ELF-1 (cell line): ENCODE measurements at regions not wholly inside any gene's neighbourhood (a gene's known extent, or its start where the extent isn't known, plus 50 kb on each side); places are given as distances from the start of the nearest gene placed in this dataset.

Experiments
- DNase-seq: peaks from one replicate; pipeline ENCODE4 v3.0.0-alpha.2; 2016; ENCODE audit warnings: low read depth, low spot score

DNA sequence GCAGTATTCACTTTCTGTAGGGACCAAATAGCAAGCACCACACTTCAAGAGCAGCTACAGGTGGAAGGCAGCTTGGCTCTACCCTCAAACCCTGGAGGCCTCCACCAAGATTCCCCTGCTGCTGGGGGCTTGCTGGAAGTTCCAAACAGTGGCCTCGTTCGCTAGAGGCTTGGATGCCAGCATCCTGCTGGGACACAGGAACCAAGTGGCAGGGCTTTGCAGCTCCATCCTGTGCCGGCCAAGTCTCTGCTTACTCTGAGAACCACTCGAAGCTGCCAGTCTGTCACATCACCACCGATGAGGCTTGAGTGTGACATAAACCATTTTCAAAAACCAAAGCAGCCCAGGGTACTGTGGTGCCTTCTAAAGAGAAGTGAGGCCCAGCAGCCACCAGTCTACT, 69.2 kb upstream of the UNC5B start:
- no peak for DNase-seq

DNA sequence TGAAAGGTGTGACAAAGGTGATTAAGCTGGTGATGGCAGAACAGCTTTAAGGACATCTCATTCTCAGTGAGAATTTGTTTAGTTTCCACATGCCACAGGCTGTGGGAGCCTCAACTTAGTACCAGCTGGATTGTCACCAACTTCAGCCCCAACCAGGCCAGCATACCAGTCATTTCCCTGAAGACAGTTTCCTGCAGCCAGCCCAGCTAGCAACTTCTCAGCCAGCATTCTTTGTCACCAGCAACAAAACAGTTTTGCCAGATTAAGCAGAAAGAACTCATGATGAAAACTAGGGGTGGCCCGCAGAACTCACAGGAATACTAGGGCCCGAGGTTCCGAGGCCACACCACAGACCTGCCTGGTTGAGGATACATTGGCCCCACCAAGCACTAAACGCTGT, 68.8 kb upstream of the UNC5B start:
- no peak for DNase-seq

DNA sequence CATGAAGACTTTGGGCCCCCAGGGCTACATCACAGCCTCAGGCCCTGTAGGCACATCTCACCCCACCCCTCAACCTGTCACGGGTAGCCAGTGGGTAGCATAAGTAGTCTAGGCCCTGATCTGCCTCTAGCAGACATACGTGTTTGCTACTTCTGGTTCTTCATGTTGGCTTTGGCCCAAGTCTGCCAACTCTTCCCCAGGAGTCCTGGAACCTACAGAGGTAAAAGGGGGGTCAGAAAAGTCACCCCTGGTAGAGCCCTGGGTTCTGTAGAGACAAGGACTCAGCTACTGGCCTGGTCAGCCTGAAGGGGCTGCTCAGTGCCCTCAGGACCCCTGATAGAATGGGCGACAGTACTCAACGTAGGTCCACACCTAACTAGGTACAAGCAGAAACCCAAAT, 67.5 kb upstream of the UNC5B start:
- no peak for DNase-seq

DNA sequence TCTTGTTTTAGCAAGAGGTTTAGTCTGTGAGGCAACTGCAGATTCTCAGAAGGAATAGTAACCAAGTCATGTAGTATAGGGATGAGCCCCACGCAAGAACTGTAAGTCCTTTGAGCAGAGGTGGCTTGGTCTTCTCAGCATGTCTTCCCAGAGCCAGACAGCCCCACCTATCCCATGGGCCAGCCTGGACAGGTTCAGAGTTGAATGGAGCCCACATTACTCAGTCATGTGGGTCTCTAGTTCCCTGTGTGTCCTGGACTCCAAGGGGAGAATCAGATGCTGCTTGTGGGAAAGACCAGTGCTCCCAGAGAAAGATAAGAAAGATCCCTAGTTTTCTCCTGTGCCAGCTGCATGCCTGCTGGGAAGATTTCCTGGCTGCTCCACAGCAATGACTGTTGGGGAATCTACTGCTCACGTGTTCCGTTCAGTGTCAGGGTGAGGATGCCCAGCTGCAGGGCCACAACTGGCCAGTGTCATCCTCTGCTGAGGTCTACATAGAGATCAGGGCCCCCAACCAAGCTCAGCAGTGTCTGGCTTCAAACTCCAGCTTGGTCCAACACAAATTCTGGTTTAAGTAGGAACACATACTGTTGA, 66.9 kb upstream of the UNC5B start:
- no peak for DNase-seq

DNA sequence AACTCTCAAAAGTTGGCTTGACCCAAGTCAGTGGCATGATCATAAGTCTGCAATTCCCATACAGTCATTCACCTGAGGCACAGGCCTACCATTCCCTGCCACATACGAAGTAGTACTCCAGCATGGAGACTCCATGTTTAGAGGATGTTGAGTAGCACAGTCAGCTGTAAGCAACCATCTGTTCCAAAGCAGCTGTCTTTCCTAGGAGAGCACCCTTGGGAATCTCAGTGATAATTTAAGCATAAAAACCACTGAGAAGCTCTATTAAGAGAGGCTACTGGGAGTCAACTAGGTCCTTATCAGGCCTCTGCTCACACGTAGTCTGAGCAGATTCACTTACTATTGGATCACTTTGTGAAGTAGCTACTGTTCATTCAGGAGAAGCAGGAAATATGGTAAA, 61.6 kb upstream of the UNC5B start:
- no peak for DNase-seq

DNA sequence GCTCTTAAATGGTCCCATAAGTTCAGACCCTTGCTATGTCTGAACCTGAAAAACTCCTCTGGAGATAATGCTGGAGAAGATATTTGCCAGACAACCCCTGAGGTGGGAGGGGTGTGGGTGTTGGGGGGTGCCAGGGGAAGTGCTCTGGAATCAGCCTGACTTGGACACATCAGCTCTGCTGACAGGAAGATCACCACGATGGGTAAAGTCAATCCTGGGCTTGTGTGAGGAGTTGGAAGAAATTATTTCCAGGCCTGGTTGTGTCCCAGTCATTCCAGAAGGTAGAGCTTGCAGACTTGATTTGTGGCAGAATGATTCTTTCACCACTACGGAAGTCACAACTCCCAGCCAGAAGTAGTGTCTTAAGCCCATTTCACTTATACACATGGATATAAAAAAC, 60.3 kb upstream of the UNC5B start:
- no peak for DNase-seq

DNA sequence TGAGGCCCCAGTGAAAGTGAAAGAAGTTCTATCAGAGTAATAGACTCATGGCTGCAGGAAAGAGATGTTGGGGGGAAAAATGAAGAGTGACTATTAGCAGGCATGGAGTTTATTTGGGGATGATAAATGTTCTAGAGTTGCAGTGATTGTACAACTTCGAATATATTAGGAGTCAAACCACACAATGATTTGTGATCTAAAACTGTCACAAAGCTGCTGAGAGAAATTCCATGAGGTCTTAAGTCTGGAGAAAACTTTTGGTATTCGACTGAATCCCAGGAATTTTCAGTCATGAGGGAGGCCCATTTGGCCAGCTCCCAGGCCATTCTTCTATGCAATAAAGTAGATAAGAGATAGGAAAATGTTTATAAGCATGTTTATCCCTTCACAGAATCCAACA, 55.9 kb upstream of the UNC5B start:
- no peak for DNase-seq

DNA sequence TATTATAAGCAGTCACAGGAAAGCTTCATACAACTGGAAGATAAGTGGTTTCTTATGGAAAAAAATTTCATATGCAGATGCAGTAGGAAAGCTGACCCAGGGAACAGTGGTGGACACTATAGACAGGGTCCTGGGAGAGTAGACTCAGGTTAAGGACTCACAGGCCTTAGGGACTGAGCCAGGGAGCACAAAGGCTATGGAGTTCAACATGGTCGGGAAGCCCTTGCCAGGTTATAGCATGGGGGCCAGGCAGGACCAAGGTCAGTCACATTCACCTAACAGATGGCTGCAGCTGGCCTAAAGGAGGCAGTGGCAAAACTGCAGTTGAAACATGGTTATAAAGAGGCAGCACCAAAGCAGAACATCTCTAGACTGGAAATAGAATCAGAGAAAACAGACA, 54.9 kb upstream of the UNC5B start:
- DNase-seq, result no peak

DNA sequence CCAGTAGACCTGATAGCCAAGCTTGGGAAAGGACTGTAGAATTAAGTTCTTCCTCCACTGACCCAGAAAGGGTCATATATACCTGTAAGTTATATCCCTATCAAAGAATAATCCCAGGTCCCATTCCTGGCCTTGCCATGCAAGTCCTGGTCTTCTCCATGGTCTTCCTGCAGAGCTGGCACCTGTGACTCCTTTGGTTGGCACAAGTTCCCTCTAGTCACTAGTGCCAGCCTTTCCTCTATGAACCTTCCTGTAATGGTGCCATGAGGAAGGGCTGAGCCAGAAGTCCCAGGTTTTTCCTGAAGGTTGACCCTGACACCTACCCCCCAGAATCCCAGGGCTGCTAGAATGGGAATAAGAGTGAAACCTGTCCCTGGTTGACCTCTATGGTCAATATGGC, 54.1 kb upstream of the UNC5B start:
- no peak for DNase-seq

DNA sequence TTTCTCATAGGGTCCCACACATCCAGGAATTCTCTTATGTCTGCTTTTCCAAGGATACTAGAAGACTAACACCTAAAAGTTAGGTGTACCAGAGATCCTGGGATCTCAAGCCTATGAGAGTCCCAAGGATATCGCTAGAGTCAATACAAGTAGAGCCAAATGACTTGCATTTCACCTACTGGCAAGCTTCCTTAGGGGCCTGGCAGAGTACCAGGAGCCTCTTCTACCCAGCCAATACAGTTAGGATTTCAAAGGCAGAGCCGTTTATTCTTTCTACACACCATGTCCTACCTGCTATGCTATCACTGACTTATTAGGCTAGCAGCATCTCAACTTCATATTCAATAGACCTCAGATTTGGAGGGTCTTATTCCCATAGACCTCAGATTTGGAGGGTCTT, 53.5 kb upstream of the UNC5B start:
- DNase-seq, result no peak

DNA sequence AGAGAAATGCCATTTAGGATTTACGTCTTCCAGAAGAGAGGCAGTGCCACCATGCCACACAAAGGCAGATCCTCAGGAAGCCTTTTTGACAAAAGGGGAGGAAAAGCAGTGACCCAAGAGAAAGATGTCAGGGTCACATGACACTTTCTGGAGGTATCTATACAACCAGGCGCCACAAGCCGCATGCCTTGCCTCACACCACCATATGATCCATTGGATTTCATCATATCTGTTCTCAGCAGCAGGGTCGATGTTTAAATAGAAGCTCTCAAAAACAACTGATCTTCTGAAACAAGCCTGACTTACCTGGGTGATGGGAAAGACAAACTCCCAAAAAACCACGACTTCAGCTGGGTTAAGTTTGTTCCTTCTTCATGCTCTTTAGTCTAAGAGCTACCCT, 52.5 kb upstream of the UNC5B start:
- no peak for DNase-seq

DNA sequence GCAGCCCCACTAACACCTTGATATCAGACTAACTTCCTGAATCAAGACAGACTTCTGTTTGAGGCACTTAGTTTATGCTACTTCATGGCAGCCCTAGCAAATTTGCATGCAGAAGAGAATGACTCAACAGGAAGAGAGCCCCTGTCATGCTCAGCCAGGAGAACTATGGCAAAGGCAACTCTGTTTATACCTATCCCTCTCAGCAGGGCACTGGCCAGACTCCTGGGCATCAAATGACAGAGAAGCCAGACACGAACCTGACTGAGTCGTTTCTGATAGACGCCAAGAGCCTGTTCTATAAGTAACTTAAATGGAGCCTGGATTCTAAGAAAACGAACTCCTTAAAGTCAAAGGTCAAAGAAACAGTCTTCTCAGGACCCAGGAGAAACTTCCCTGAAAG, 50.9 kb upstream of the UNC5B start:
- DNase-seq, result no peak
